T-cell (primary cell): ENCODE measurements at regions not wholly inside any gene's neighbourhood (a gene's known extent, or its start where the extent isn't known, plus 50 kb on each side); places are given as distances from the start of the nearest gene placed in this dataset.

Experiments
- ATAC-seq, 4 experiments: fragments of 200-7000 bp in 3 of 4; fragments of 150-1000 bp in 1 of 4; cut with Tn5 transposase; replicated peaks in 1 of 4; 1 replicate in 3 of 4; 2 replicates in 1 of 4; pipeline ENCODE4 v1.10.0; 2021; ENCODE audit warnings: moderate library complexity in 3 of 4, mild to moderate bottlenecking in 2 of 4, moderate number of reproducible peaks in 1 of 4
- CTCF ChIA-PET, 2 donors: fragments of 300-600 bp; sonication (Branson Sonifier 250); formaldehyde crosslinking; loops; one replicate each; lab custom pipeline; 2022; ENCODE audit warnings: antibody characterized with exemption in 2 of 2; lab: Charles Lee
- POLR2A ChIA-PET, 2 donors: fragments of 300-600 bp; sonication (Branson Sonifier 250); formaldehyde crosslinking; loops; one replicate each; lab custom pipeline; 2022; ENCODE audit warnings: antibody characterized with exemption in 2 of 2; lab: Charles Lee
- DNase-seq, 35 experiments: peaks; one replicate each; pipeline versions ENCODE4 v3.0.0 to v3.0.0-alpha.2; 2013 to 2023
- H3K27ac ChIP-seq: one replicate; pipeline ENCODE4 v1.5.1; 2013; ENCODE audit warnings: low read length
- H3K27me3 ChIP-seq, 2 experiments: replicated peaks in 1 of 2; 1 replicate in 1 of 2; 2 replicates in 1 of 2; pipeline versions ENCODE4 v1.6.1 to v1.7.0; 2013; ENCODE audit warnings: low read length in 1 of 2, mixed read lengths in 1 of 2; ENCODE audit not compliant: control insufficient read depth in 2 of 2, insufficient read depth in 2 of 2; ENCODE audit errors: extremely low read depth in 1 of 2
- H3K36me3 ChIP-seq, 2 donors: 1 replicate in 1 of 2; 2 replicates in 1 of 2; pipeline versions ENCODE4 v1.6.1 to v1.7.0; 2013; ENCODE audit warnings: low read length in 1 of 2; ENCODE audit not compliant: control insufficient read depth in 2 of 2, insufficient read depth in 1 of 2; ENCODE audit errors: extremely low read depth in 1 of 2
- H3K4me1 ChIP-seq, 2 experiments: 1 replicate in 1 of 2; 2 replicates in 1 of 2; pipeline versions ENCODE4 v1.6.1 to v1.7.0; 2013; ENCODE audit warnings: low read length in 2 of 2, mixed read lengths in 1 of 2; ENCODE audit not compliant: insufficient read depth in 2 of 2, control insufficient read depth in 1 of 2; ENCODE audit errors: extremely low read depth in 1 of 2
- H3K4me3 ChIP-seq, 2 donors: 1 replicate in 1 of 2; 2 replicates in 1 of 2; pipeline versions ENCODE4 v1.5.1 to v1.7.0; 2013; ENCODE audit warnings: mild to moderate bottlenecking in 2 of 2, low read length in 1 of 2, moderate library complexity in 1 of 2; ENCODE audit not compliant: control insufficient read depth in 1 of 2; ENCODE audit errors: extremely low read depth in 1 of 2
- H3K9me3 ChIP-seq: 2 replicates; pipeline ENCODE4 v1.7.0; 2013
- H3K27ac Mint-ChIP-seq, 2 donors: one replicate each; pipeline ENCODE4 v1.8.0; 2020 to 2021; ENCODE audit warnings: mild to moderate bottlenecking in 2 of 2, mixed read lengths in 2 of 2
- H3K27me3 Mint-ChIP-seq, 2 donors: one replicate each; pipeline ENCODE4 v1.8.0; 2021 to 2022; ENCODE audit warnings: mixed read lengths in 2 of 2
- H3K36me3 Mint-ChIP-seq: one replicate; pipeline ENCODE4 v1.8.0; 2021; ENCODE audit warnings: mixed read lengths
- H3K4me1 Mint-ChIP-seq, 3 donors: one replicate each; pipeline ENCODE4 v1.8.0; 2020 to 2022; ENCODE audit warnings: mixed read lengths in 3 of 3, mild to moderate bottlenecking in 1 of 3
- H3K4me3 Mint-ChIP-seq, 3 donors: one replicate each; pipeline ENCODE4 v1.8.0; 2020 to 2022; ENCODE audit warnings: mild to moderate bottlenecking in 3 of 3, mixed read lengths in 3 of 3, moderate library complexity in 3 of 3
- H3K9me3 Mint-ChIP-seq, 3 donors: one replicate each; pipeline ENCODE4 v1.8.0; 2020 to 2022; ENCODE audit warnings: mixed read lengths in 3 of 3
- WGBS: methylation state at CpG from one replicate; pipeline ENCODE4 v1.1.5; 2013; ENCODE audit warnings: missing lambda C conversion rate; ENCODE audit not compliant: insufficient coverage; 5-methylcytosine and 5-hydroxymethylcytosine counted together

DNA sequence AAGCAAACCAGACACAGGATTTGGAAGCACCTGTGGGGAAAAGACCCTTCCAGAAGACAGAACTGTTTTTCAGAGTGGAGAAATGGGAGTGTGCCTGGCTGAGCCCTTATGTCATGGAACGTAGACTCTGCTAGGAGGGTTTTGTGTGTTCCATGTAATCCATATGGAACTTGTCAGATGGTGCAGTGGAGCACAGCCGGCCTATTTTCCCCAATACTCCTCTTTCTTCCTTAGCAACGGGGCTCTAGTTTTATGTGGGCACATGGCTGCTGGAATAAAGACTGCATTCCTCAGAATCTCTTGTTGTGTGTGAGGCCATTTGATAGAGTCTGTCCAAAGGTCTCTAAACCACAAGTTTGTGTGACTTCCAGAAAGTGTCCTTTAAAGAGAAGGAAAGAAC is 284.0 kb downstream of the DRD1 start:
- H3K9me3 ChIP-seq, result no peaks in the 10 kb centered on the region
- peaks cover 1 to 21% of the 10 kb centered on the region in 2 donors for H3K27me3 Mint-ChIP-seq
- DNase-seq (no peak), ATAC-seq (no peak)
- H3K27me3 ChIP-seq, result peaks cover 0 to 13% of the 10 kb centered on the region in 2 experiments
- H3K36me3 Mint-ChIP-seq, result no peaks in the 10 kb centered on the region
- peaks cover 0 to 5% (median 0%) of the 10 kb centered on the region in 3 donors for H3K9me3 Mint-ChIP-seq
- no peaks in the 10 kb centered on the region for H3K36me3 ChIP-seq
- H3K27ac Mint-ChIP-seq, result no peak overlapping the region
- no peaks in the 10 kb centered on the region for H3K4me1 ChIP-seq
- H3K4me3 Mint-ChIP-seq, result no peak overlapping the region
- POLR2A ChIA-PET, result no interaction called here
- WGBS, result no CpG with 5 or more reads among the region's 3 CpGs
- CTCF ChIA-PET, result no interaction called here
- no peaks in the 10 kb centered on the region for H3K4me1 Mint-ChIP-seq
- no peak overlapping the region for H3K27ac ChIP-seq
- H3K4me3 ChIP-seq, result no peak overlapping the region

DNA sequence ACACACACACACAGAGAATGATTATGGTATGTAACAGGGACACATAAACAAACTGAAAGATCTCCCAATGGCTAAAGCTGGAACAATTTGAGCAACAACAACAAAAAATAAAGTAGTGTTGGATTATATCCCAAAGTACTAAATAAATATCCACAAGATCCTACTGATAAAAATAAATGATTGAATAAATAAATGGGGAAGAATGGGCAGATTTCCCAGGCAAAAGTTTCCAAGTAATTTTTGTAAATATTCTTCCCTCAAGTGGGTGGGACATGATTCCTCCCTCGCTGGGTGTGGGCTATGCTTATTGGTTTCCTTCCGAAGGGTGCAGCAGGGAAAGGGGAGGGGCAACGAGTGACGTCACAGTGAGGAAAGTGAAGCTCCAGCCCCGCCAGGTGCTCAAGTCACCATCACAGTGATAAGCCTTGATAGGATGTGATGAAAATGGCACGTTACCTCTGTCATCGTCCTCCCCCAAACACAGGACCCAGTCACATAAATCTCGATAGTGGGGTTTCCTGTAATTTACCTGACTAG is 295.3 kb downstream of the DRD1 start:
- H3K27me3 Mint-ChIP-seq, result peaks cover 1 to 3% of the 10 kb centered on the region in 2 donors
- no peak overlapping the region for H3K4me3 Mint-ChIP-seq
- CTCF ChIA-PET, result no interaction called here
- H3K36me3 Mint-ChIP-seq, result no peaks in the 10 kb centered on the region
- H3K9me3 Mint-ChIP-seq, result peaks cover 12 to 30% (median 29%) of the 10 kb centered on the region in 3 donors
- ATAC-seq, result no peak
- H3K27ac Mint-ChIP-seq, result no peak overlapping the region
- Histone ChIP-seq H3K4me1 (no peaks in the 10 kb centered on the region), H3K36me3 (no peaks in the 10 kb centered on the region), H3K4me3 (no peak overlapping the region), H3K27me3 (peaks cover 0 to 2% of the 10 kb centered on the region in 2 experiments), H3K27ac (no peak overlapping the region), H3K9me3 (peaks cover 3% of the 10 kb centered on the region)
- H3K4me1 Mint-ChIP-seq, result no peaks in the 10 kb centered on the region
- DNase-seq, result no peak
- POLR2A ChIA-PET, result no interaction called here
- WGBS, result 80% methylated on average over 4 of the region's 8 CpGs

DNA sequence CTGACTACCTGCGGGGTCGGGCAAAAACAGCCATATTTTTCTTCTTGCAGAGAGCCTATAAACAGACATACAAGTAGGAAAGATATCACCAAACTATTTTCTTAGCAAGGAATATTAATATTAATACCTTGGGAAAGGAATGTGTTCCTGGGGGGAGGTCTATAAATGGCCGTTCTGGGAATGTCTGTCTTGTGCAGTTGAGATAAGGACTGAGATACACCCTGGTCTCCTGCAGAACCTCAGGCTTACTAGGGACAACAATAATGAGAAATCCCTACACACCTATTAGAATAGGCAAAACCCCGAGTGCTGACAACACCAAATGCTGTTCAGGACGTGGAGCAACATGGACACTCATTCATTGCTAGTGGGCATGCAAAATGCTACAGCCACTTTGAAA is 297.2 kb downstream of the DRD1 start:
- Mint-ChIP-seq H3K9me3 (peaks cover 7 to 35% (median 26%) of the 10 kb centered on the region in 3 donors), H3K4me1 (no peaks in the 10 kb centered on the region), H3K27ac (no peak overlapping the region), H3K27me3 (peaks cover 0 to 1% of the 10 kb centered on the region in 2 donors), H3K36me3 (no peaks in the 10 kb centered on the region), H3K4me3 (no peak overlapping the region)
- peaks cover 0 to 2% of the 10 kb centered on the region in 2 experiments for H3K27me3 ChIP-seq
- ATAC-seq (no peak), DNase-seq (no peak)
- H3K36me3 ChIP-seq, result no peaks in the 10 kb centered on the region
- CTCF ChIA-PET, result no interaction called here
- no peaks in the 10 kb centered on the region for H3K4me1 ChIP-seq
- POLR2A ChIA-PET, result no interaction called here
- no peak overlapping the region for H3K27ac ChIP-seq
- WGBS, result 57% methylated on average over 2 of the region's 5 CpGs
- H3K9me3 ChIP-seq, result peaks cover 3% of the 10 kb centered on the region
- no peak overlapping the region for H3K4me3 ChIP-seq

DNA sequence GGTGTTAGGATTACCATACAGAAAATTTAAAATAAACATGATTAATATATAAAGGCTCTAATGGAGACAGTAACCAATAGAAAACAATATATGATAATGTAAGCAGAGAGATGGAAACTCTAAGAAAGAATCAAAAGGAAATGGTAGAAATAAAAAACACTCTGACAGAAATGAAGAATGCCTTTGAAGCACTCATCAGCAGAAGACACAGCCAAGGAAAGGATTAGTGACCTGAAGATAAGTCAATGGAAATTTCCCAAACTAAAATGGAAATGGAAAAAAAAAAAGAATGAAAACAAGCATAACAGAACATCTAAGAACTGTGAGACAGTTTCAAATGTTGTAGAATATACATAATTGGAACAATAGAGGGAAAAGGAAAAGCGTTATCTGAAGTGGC is 302.6 kb downstream of the DRD1 start:
- Histone ChIP-seq H3K27me3 (no peaks in the 10 kb centered on the region), H3K36me3 (no peaks in the 10 kb centered on the region), H3K9me3 (peaks cover 3% of the 10 kb centered on the region), H3K4me1 (no peaks in the 10 kb centered on the region), H3K27ac (no peak overlapping the region), H3K4me3 (no peak overlapping the region)
- Mint-ChIP-seq H3K4me1 (no peaks in the 10 kb centered on the region), H3K4me3 (no peak overlapping the region), H3K36me3 (no peaks in the 10 kb centered on the region), H3K27ac (no peak overlapping the region), H3K9me3 (peaks cover 16 to 28% (median 18%) of the 10 kb centered on the region in 3 donors), H3K27me3 (no peaks in the 10 kb centered on the region)
- DNase-seq, result no peak
- WGBS, result no CpG with 5 or more reads among the region's 1 CpG
- CTCF ChIA-PET, result no interaction called here
- ATAC-seq, result no peak
- POLR2A ChIA-PET, result no interaction called here

DNA sequence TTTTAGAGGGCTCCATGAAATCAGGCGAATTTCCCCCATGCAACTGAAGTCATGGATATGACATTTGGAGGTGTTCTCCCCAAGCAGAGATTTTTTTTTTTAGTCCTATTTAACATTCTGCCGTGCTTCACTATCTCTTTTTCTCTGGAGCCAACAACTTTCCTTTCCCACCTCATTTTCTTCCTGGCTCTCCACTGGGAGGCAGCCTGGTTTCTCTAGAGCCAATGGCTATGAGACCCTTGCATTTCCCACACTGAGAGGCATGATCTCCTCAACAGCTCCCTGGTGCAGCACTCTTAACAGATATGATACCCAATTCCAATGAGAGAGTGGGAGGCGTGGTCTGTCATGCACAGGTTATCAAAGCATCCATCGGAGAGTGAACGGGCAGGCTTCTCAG is 310.8 kb downstream of the DRD1 start:
- no peak for DNase-seq
- Histone ChIP-seq H3K9me3 (no peaks in the 10 kb centered on the region), H3K36me3 (no peaks in the 10 kb centered on the region), H3K27me3 (no peaks in the 10 kb centered on the region), H3K27ac (no peak overlapping the region), H3K4me1 (no peaks in the 10 kb centered on the region), H3K4me3 (no peak overlapping the region)
- H3K9me3 Mint-ChIP-seq, result peaks cover 4 to 12% (median 5%) of the 10 kb centered on the region in 3 donors
- ChIA-PET CTCF (no interaction called here), POLR2A (no interaction called here)
- peaks cover 4% of the 10 kb centered on the region in 2 donors for H3K27me3 Mint-ChIP-seq
- no peaks in the 10 kb centered on the region for H3K36me3 Mint-ChIP-seq
- no peaks in the 10 kb centered on the region for H3K4me1 Mint-ChIP-seq
- no peak overlapping the region for H3K4me3 Mint-ChIP-seq
- H3K27ac Mint-ChIP-seq, result no peak overlapping the region
- no peak for ATAC-seq
- WGBS, result 73% methylated on average over 3 of the region's 5 CpGs

DNA sequence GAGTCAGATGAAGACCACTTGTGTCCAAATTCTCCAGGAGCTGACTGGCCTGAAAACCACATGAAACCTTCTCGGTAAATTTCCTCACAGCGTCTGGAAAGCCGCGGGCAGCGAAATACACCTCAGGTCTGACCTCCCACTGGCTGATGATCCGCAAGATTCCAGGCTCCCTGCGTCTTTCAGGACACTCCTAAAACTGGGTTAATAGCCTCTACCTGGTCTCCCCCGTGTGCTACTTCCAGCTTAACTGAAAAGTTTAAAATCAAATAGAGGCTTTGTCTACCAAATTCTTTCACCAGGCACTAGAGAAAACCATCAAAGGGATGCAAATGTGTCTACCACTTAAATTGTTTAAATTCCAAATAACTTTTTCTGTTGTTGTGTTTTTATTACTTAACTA is 312.6 kb downstream of the DRD1 start:
- peaks cover 4 to 7% of the 10 kb centered on the region in 2 donors for H3K27me3 Mint-ChIP-seq
- CTCF ChIA-PET, result no interaction called here
- WGBS, result 96% methylated on average over 7 of the region's 8 CpGs
- Histone ChIP-seq H3K9me3 (no peaks in the 10 kb centered on the region), H3K4me1 (no peaks in the 10 kb centered on the region), H3K36me3 (no peaks in the 10 kb centered on the region), H3K27me3 (no peaks in the 10 kb centered on the region), H3K4me3 (no peak overlapping the region), H3K27ac (no peak overlapping the region)
- no peaks in the 10 kb centered on the region for H3K36me3 Mint-ChIP-seq
- ATAC-seq, result no peak
- DNase-seq, result no peak
- H3K4me3 Mint-ChIP-seq, result no peak overlapping the region
- no peak overlapping the region for H3K27ac Mint-ChIP-seq
- H3K9me3 Mint-ChIP-seq, result peaks cover 4 to 11% (median 5%) of the 10 kb centered on the region in 3 donors
- no peaks in the 10 kb centered on the region for H3K4me1 Mint-ChIP-seq
- POLR2A ChIA-PET, result no interaction called here

DNA sequence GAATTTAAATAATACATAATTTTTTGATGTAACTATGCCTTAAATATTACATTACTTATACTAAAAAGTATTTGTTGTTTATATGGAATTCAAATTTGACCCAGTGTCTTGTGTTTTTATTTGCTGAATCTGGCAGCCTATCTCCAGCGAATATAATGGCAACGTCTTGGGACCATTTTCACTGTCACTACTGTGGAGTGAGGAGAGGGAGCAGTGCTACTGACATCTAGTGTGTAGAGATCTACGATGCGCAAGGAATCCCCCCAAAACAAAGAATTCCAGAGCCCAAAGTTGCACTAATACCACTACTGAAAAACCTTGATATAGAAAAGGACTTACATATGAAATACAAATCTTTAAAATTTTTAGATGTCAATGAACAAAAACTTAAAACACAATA is 314.4 kb downstream of the DRD1 start:
- no peaks in the 10 kb centered on the region for H3K27me3 ChIP-seq
- no peak overlapping the region for H3K27ac Mint-ChIP-seq
- no peaks in the 10 kb centered on the region for H3K9me3 ChIP-seq
- no peak overlapping the region for H3K27ac ChIP-seq
- no peaks in the 10 kb centered on the region for H3K36me3 ChIP-seq
- H3K27me3 Mint-ChIP-seq, result peaks cover 0 to 3% of the 10 kb centered on the region in 2 donors
- H3K36me3 Mint-ChIP-seq, result no peaks in the 10 kb centered on the region
- no peaks in the 10 kb centered on the region for H3K4me1 Mint-ChIP-seq
- 100% methylated on average over 1 of the region's 4 CpGs for WGBS
- H3K4me3 ChIP-seq, result no peak overlapping the region
- CTCF ChIA-PET, result no interaction called here
- POLR2A ChIA-PET, result no interaction called here
- H3K4me3 Mint-ChIP-seq, result no peak overlapping the region
- DNase-seq (no peak), ATAC-seq (no peak)
- peaks cover 0 to 3% (median 0%) of the 10 kb centered on the region in 3 donors for H3K9me3 Mint-ChIP-seq
- H3K4me1 ChIP-seq, result no peaks in the 10 kb centered on the region
